GM19035 (cell line): ENCODE measurements at regions not wholly inside any gene's neighbourhood (a gene's known extent, or its start where the extent isn't known, plus 50 kb on each side); places are given as distances from the start of the nearest gene placed in this dataset.

Source experiments
- ATAC-seq: cut with Tn5 transposase; IDR thresholded peaks from one replicate; pipeline ENCODE4 v1.9.1; 2021; ENCODE audit not compliant: unreplicated experiment

DNA sequence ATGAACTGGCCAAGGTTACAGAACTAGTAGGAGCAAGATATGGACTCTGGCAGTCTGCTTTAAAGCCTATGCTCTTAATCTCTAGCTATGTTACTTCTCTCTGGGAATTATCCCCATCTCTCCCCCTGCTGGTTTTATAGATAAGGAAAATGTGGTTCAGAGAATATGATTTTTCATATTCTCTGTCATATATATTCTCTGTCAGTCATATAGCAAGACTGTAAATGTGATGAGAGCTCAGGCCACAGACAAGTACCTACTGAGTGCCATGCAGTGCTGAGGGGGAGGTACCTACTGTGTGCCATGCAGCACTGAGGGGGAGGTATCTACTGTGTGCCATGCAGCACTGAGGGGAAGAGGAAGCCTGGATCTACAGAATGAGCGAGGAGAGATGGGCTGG is 220.3 kb upstream of the FGGY start:
- ATAC-seq, result no peak

- ATAC-seq, result no peak
Observed at GRCh38 chr1:59077466-59078069, 219.3 kb upstream of the FGGY start.

DNA sequence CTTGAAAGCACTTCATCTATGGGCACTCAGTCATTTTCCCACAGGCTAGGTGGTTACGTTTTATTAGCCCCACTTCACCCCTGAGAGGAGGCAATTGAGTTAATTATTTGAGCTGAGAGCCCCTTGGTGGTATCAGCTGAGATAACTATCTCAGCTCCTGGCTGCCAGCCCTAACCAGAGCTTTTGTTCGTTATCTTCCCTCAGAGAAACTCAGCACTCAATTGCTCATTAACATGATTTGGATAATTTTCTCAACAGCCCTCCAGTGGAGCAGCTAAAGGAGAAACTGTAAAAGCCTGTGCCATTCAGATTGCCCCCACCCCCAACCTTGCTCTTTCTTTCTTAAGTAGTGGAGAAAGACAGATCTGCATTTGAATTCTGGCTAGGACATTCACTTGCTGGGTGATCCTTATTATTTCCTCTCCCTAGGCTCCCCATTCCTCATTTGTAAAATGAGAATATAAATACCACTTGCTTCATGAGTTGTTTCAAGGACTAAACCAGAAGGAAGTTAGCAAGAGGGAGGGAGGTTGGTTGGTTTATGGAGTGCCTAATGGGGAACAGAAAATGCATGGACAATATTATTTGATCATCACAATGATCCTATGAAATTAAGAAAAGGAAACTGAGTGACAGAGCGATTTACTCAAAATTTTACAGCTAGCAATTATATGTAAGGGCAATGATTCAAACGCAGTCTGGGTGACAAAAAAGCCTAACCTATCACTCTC is 218.7 kb upstream of the FGGY start:
- ATAC-seq, result no peak

- no peak for ATAC-seq
Observed at GRCh38 chr1:59078866-59079265, 218.0 kb upstream of the FGGY start.

DNA sequence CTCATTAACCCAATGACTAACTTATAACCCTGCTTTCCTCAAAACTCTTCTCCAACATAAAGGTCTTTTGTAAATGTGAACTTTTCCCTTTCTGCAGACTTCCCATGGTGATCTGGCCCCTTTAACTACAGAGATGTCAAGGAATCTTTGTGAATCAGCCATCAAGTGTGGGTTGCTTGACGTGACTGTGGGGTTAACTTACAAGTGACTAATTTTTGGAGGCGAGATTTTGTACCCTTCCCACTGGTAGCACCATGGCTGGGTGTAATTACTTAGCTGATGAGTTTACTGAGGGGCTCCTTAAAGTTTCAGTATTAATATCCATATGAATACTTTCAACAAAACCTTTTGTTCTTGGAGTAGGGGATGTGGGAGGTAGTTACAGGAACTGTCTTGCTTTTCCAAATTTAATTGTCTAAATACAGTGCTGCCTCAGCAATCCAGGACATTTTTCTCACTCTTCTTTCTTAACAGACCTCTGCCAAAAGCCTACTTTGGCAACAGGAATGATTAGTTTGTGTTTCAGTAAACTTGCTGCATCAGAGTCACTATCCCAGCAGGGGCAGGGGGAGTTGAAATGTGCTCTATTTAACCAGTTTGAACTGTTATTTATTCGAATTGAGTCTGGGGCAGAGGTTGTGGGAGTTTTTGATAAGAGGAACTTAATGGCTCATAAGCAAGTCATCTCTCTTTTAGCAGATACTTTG is 217.3 kb upstream of the FGGY start:
- ATAC-seq, result no peak

- ATAC-seq, result no peak
Observed at GRCh38 chr1:59081181-59081580, 215.7 kb upstream of the FGGY start.

DNA sequence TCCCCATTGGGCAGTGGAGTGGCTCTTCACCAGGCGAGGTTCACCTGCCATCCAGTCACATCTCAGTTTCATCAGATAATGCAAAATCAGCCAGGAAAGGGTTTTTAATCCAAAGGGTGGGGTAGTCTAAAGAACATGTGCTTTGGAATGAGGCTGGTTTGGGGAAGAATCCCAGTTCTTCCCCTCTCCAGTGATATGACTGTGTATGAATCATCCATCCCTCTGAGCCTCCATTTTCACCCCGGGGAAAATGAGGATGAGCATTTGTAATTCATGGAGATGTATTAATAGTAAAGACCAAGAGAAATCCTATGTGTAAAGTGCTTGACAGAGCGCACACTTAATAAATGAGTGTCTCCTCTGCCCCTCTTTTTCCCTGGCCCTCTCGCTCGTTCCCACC is 215.1 kb upstream of the FGGY start:
- ATAC-seq, result no peak

- no peak for ATAC-seq
Observed at GRCh38 chr1:59083946-59084865, 212.7 kb upstream of the FGGY start.

DNA sequence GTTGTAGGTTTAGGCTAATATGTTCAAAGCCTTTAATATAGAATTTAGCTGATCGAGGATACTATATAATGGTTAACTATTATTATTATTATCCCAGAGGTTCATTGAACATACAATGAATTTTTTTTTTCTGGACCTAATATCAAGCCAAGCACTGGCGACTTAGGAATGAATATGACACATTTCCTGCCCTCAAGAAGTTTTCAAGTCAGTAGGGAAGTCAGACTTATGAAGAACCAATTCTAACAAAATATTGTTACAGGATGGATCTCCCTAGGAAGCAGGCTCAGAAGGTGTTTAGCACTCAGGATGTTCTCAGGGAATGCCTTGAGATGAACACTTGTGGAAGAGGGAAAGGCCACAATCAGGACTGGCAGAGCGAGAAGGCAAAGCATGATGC is 211.8 kb upstream of the FGGY start:
- no peak for ATAC-seq

DNA sequence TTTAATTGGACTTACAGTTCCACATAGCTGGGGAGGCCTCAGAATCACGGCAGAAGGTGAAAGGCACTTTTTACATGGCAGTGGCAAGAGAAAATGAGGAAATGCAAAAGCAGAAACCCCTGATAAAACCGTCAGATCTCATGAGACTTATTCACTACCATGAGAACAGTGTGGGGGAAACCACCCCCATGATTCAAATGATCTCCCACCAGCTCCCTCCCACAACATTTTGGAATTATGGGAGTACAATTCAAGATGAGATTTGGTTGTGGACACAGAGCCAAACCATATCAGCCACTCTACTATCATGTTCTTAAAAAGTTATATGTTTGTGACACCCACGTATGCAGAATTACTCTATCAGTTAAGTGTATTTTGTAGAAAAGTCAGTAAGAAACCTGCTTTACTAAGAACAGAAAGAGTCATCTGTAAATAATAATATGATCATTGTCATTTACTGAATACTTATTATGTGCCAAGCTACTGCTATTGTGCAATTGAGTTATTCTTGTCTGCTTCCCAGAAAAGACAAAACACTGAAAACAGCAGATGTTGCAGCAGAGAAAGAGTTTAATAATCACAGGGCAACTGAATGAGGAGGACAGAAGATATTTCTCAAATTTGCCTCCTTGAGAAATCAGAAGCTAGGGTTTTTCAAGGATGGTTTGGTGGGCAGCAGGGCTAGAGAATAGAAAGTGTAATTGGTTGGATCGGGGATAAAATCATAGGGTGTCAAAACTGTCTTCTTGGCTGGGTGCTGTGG is 207.7 kb upstream of the FGGY start:
- no peak for ATAC-seq

DNA sequence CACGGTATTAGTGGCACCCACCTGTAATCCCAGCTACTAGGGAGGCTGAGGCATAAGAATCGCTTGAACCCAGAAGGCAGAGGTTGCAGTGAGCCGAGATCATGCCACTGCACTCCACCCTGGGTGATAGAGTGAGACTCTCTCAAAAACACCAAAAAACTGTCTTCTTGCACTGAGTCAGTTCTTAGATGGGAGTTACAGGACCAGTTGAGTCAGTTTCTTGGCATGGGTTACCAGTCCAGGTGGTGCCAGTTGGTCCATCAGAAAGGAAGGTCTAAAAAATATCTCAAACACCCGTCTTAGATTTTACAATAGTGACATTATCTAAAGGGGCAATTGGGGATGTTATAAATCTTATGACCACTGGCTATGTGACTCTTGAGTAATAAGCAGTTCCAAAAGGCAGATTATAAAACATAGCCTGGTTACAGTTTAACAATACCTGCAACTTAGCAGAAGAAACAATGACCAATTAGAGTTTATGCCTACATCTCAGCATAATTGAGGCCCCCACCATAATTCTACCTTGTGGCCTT is 206.9 kb upstream of the FGGY start:
- ATAC-seq, result no peak

GRCh38 chr1:59092126-59092525 is 204.8 kb upstream of the FGGY start:
- ATAC-seq, result no peak

DNA sequence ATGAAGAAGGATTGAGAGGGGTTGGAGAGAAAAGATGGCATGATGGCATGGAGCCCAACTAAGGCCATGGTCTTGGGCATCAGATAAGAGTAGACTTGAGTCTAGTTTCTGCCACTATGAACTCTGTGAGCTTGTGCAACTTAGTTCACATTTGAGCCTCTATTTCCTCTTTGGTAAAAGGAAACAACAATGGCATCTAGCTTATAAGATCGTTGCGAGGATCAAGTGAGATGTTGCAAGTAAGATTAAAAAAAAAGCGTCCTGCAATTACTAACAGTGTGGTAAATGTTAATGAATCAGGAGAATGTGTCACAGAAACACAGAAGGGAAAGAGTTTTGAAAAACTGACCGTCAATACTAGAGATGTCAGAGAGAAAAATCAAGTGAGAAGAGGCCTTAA is 202.9 kb upstream of the FGGY start:
- no peak for ATAC-seq

- ATAC-seq, result no peak
Observed at GRCh38 chr1:59096501-59096900, 200.4 kb upstream of the FGGY start.

GRCh38 chr1:59098655-59099054 is 198.2 kb upstream of the FGGY start:
- ATAC-seq, result no peak

DNA sequence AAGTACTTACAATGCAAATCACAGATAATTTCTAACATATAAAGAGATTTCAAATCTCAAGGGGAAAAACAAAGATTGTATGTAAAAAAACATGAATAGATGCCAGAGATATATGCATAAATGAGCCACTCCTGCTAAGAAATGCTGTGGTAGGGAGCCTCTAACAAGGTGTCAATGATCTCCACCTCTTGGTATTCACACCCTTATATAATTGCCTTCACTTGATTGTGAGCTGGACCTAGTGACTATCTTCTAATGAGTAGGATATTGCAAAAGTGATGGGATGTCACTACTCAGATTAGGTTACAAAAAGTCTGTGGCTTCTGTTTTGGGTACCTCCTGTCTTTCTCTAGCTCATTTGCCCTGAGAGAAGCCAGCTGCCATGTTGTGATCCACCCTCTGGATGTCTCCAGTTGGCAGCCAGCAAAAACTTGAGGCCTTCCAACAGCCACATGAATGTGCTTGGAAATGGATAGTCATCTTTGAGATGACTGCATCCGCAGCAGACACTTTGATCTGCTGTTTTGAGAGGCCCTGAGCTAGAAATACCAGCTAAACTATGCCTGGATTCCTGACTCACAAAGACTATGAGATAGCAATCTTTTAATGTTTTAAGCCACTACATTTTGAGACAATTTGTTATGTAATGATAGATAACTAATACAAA is 196.1 kb upstream of the FGGY start:
- no peak for ATAC-seq

DNA sequence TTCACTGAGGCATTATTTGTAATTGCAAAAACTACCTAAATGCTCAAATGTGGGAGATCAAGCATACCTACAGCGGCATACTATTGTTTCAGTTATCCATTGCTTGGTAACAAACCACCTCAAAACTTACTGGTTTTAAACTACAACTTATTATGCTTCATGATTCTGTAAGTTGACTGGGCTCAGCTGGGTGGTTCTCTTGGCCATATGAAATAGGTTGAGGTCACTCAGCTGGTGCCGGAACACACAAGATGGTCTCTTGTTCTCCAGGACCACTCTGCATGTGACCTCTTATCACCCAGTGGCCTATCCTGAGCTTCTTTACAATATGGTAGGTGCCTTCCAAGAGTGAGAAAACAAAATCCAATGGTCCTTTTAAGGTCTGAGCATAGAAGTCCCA is 195.4 kb upstream of the FGGY start:
- no peak for ATAC-seq

DNA sequence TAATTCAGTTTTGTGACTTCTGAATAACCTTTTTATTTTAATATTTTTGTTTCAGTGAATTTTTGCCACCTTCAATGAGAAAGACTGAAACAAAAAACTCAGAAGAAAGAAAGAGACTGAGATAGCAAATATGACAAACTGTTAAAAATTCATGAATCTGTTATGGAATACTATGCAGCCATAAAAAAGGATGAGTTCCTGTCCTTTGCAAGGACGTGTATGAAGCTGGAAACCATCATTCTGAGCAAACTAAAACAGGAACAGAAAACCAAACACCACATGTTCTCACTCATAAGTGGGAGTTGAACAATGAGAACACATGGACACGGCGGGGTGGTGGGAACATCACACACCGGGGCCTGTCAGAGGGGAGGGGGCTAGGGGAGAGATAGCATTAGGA is 193.4 kb upstream of the FGGY start:
- ATAC-seq, result no peak

- no peak for ATAC-seq
Observed at GRCh38 chr1:59104191-59104760, 192.6 kb upstream of the FGGY start.
